ENCODE measurements at regions not wholly inside any gene's neighbourhood (a gene's known extent, or its start where the extent isn't known, plus 50 kb on each side); places are given as distances from the start of the nearest gene placed in this dataset.

GRCh38 chr14:71354801-71355200 is 447.5 kb downstream of the PCNX1 start:
- H3K27ac Mint-ChIP-seq, result no peak overlapping the region
- peak; percentile 59 for DNase-seq (ENCODE audit: low spot score)
- TF ChIP-seq NANOG (IDR thresholded peaks at IDR 0.05; ENCODE audit: borderline replicate concordance) (no peak), ZNF331 (CRISPR knock-in tag; IDR thresholded peaks at IDR 0.05; ENCODE audit: low read depth) (no peak), ZNF462 (CRISPR knock-in tag; IDR thresholded peaks at IDR 0.05) (no peak), POLR2AphosphoS5 (IDR thresholded peaks at IDR 0.05; ENCODE audit: low read depth) (no peak), CREB1 (CRISPR knock-in tag; IDR thresholded peaks at IDR 0.05; ENCODE audit: low read depth) (no peak), CTCF (conservative IDR thresholded peaks at IDR 0.05; ENCODE audit: low read depth in 2 of 2) (no peak), ZNF114 (CRISPR knock-in tag; IDR thresholded peaks at IDR 0.05) (no peak), ETS1 (IDR thresholded peaks at IDR 0.05) (no peak), STAT1 (IDR thresholded peaks at IDR 0.05; ENCODE audit: unreplicated experiment) (no peak), EZH2 (IDR thresholded peaks at IDR 0.05; ENCODE audit: low read depth, unreplicated experiment) (no peak), JUNB (IDR thresholded peaks at IDR 0.05; ENCODE audit: unreplicated experiment) (no peak), EZH2phosphoT487 (IDR thresholded peaks at IDR 0.05; ENCODE audit: unreplicated experiment) (no peak)
- TF ChIP-seq, protein P1, sequence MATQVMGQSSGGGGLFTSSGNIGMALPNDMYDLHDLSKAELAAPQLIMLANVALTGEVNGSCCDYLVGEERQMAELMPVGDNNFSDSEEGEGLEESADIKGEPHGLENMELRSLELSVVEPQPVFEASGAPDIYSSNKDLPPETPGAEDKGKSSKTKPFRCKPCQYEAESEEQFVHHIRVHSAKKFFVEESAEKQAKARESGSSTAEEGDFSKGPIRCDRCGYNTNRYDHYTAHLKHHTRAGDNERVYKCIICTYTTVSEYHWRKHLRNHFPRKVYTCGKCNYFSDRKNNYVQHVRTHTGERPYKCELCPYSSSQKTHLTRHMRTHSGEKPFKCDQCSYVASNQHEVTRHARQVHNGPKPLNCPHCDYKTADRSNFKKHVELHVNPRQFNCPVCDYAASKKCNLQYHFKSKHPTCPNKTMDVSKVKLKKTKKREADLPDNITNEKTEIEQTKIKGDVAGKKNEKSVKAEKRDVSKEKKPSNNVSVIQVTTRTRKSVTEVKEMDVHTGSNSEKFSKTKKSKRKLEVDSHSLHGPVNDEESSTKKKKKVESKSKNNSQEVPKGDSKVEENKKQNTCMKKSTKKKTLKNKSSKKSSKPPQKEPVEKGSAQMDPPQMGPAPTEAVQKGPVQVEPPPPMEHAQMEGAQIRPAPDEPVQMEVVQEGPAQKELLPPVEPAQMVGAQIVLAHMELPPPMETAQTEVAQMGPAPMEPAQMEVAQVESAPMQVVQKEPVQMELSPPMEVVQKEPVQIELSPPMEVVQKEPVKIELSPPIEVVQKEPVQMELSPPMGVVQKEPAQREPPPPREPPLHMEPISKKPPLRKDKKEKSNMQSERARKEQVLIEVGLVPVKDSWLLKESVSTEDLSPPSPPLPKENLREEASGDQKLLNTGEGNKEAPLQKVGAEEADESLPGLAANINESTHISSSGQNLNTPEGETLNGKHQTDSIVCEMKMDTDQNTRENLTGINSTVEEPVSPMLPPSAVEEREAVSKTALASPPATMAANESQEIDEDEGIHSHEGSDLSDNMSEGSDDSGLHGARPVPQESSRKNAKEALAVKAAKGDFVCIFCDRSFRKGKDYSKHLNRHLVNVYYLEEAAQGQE (IDR thresholded peaks at IDR 0.05; ENCODE audit: unreplicated experiment), result no peak
- H3K4me1 ChIP-seq (ENCODE audit: insufficient read depth), result peaks cover 17% of the 10 kb centered on the region
- H3K9me2 ChIP-seq (ENCODE audit: insufficient read depth), result no peaks in the 10 kb centered on the region
- H3K36me3 Mint-ChIP-seq (ENCODE audit: low read depth), result no peaks in the 10 kb centered on the region; the same call in 2 of the 3 replicates
- H3K79me2 ChIP-seq (replicated peaks; ENCODE audit: insufficient read depth), result peaks cover 97% of the 10 kb centered on the region
- no peaks in the 10 kb centered on the region for H3F3A ChIP-seq (replicated peaks; ENCODE audit: low read depth)
- no peak overlapping the region for H3K4me3 Mint-ChIP-seq
- H3K9me3 Mint-ChIP-seq, result no peaks in the 10 kb centered on the region
- peaks cover 1% of the 10 kb centered on the region for H3K27me3 Mint-ChIP-seq (ENCODE audit: insufficient read depth, low read depth, poor library complexity)
- no peak overlapping the region for H3K4me2 ChIP-seq
- H3K4me3 ChIP-seq, result no peak overlapping the region
- peaks cover 15% of the 10 kb centered on the region for H4K20me1 ChIP-seq (replicated peaks; ENCODE audit: insufficient read depth)
- H3K36me3 ChIP-seq (ENCODE audit: insufficient read depth), result no peaks in the 10 kb centered on the region
- H3K27me3 ChIP-seq (ENCODE audit: insufficient read depth), result no peaks in the 10 kb centered on the region
- no peak overlapping the region for H3K27ac ChIP-seq (ENCODE audit: low read depth)
- no peak overlapping the region for H2AFZ ChIP-seq
- peak; percentile 93 for ATAC-seq
- peaks cover 25% of the 10 kb centered on the region for H3K4me1 Mint-ChIP-seq

Data from GM23338 (cell line).